Retinal pigment epithelial cell (primary cell): ENCODE measurements at regions not wholly inside any gene's neighbourhood (a gene's known extent, or its start where the extent isn't known, plus 50 kb on each side); places are given as distances from the start of the nearest gene placed in this dataset.

Experiments used
- DNase-seq: peaks from one replicate; pipeline ENCODE4 v3.0.0-alpha.2; 2010; ENCODE audit warnings: low read depth
- H3K4me3 ChIP-seq: 2 replicates; pipeline ENCODE4 v1.5.1; 2011; ENCODE audit warnings: mild to moderate bottlenecking, low read length, control low read depth, moderate library complexity
- TF ChIP-seq, protein P1 (sequence below): conservative IDR thresholded peaks from 2 replicates; pipeline ENCODE4 v1.5.1; 2011; ENCODE audit warnings: low read depth, low read length, control low read depth, inconsistent platforms

GRCh38 chr21:35690436-35690835 lies 369.9 kb downstream of the SETD4 start:
- H3K4me3 ChIP-seq = no peak overlapping the region
- TF ChIP-seq, protein P1, sequence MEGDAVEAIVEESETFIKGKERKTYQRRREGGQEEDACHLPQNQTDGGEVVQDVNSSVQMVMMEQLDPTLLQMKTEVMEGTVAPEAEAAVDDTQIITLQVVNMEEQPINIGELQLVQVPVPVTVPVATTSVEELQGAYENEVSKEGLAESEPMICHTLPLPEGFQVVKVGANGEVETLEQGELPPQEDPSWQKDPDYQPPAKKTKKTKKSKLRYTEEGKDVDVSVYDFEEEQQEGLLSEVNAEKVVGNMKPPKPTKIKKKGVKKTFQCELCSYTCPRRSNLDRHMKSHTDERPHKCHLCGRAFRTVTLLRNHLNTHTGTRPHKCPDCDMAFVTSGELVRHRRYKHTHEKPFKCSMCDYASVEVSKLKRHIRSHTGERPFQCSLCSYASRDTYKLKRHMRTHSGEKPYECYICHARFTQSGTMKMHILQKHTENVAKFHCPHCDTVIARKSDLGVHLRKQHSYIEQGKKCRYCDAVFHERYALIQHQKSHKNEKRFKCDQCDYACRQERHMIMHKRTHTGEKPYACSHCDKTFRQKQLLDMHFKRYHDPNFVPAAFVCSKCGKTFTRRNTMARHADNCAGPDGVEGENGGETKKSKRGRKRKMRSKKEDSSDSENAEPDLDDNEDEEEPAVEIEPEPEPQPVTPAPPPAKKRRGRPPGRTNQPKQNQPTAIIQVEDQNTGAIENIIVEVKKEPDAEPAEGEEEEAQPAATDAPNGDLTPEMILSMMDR = no peak
- DNase-seq = no peak

GRCh38 chr21:35686156-35686555 lies 374.2 kb downstream of the SETD4 start:
- H3K4me3 ChIP-seq = no peak overlapping the region
- TF ChIP-seq, protein P1 = no peak
- no peak for DNase-seq

- DNase-seq = no peak
- TF ChIP-seq, protein P1 = no peak
Measured at GRCh38 chr21:35683664-35684304, 376.5 kb downstream of the SETD4 start.

GRCh38 chr21:35682904-35683549 lies 377.3 kb downstream of the SETD4 start:
- no peak overlapping the region for H3K4me3 ChIP-seq
- no peak for DNase-seq

More at GRCh38 chr21:35683664-35684304, 376.5 kb downstream of the SETD4 start:
- H3K4me3 ChIP-seq = no peak overlapping the region

DNA sequence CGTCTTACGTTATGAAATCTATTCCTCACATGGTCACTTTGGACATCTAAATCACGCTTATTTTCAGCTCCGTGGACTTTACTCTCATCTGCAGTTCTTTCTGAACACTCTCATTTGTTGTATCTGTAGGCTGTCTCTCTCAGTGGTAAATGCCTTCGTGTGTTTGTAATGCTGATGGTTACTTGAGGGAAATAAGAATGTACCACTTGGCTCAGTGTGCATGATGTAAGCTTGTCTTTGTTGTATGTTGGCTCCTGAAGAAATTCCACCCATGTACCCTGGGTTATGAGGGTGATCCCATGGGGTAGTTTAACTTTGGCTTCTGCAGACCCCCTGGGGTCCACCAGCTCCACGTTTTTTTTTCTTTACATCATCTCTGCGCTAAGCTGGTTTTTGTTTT lies 378.4 kb downstream of the SETD4 start:
- H3K4me3 ChIP-seq = no peak overlapping the region
- TF ChIP-seq, protein P1 = no peak
- DNase-seq = no peak

More at GRCh38 chr21:35682904-35683549, 377.3 kb downstream of the SETD4 start:
- TF ChIP-seq, protein P1 = no peak

DNA sequence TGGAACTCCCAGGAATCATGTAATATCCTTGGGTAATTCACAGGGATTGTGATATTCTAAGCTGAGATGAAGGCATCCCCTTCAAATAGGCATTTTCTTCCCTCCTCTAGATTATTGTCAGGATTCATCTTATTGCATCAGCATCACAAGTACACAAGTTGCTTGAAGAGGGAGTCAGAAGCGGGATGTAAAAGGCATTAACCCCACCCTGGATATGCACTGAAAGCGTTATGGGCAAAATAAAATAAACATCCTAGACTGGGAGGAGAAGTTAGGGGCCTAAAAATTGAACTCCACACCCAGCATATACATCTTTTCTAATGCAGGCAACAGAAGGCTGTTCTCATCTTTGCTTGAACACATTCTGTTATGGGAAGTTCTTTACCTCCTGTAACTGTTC lies 381.2 kb downstream of the SETD4 start:
- TF ChIP-seq, protein P1 = no peak

GRCh38 chr21:35678393-35678792 lies 381.9 kb downstream of the SETD4 start:
- no peak overlapping the region for H3K4me3 ChIP-seq
- TF ChIP-seq, protein P1 = no peak
- DNase-seq = no peak

More for the DNA sequence above, 381.2 kb downstream of the SETD4 start:
- DNase-seq = no peak
- no peak overlapping the region for H3K4me3 ChIP-seq
